ENCODE measurements at regions not wholly inside any gene's neighbourhood (a gene's known extent, or its start where the extent isn't known, plus 50 kb on each side); places are given as distances from the start of the nearest gene placed in this dataset.
"Not testable (repeated sequence)": the region's sequence is repeated elsewhere in the genome, so short reads cannot be mapped to it uniquely, and the experiment has no call there.

DNA sequence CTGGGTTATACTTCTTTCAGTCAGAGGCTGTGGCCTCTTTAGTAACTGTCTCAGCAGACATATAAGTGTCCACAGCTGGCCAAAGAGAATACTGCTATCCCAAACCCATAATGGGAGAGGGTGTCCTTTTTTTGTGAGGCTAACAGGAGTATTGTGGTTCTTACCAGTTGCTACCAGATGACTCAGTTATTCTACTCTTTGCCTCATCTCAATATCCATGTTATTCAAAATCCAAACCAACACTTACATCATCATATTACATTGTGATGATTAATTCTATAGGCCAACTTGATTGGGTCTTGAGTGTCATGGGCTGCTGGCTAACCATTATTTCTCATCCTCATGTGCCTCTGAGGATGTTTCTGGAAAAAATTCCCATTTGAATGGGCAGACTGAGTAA, 120.9 kb downstream of the TMEM168 start:
- DNase-seq (ENCODE audit: low spot score): no peak
- FAIRE-seq: no peak

DNA sequence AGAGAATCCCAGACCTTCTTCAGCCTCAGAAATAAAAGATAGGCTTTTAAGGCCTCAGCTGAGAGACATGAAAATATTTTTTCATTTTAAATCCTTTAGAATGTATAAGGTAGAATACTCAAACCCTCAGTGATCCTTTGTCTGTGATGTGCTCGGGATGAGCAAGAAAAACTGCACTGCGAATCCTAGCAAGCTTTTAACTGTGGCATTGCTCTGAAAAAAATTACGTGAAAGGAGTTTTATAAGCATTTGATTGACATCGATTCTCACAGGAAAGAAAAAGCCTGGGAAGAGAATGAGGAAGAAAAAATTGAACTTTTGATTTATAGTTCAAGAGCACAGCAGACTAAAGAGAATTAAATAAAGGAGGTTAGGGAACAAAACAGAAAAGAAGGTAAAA, 120.0 kb downstream of the TMEM168 start:
- no peak for FAIRE-seq

DNA sequence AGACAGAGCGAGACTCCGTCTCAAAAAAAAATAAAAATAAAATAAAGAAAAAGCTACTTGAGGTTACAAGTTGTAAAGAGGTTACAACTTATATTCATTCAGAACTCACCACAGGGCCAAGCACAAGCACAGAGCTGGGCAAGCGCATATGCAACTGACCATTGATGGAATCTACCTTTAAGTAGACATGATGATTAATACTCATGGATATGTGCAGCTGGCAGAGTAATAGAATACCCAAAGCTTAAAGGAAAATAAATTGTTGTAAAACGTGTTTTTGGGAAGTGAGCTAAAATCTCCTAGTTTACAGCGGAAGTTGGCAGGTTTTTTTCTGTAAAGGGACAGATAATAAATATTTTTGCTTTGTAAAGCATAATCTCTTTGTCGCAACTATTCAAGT, 111.6 kb downstream of the TMEM168 start:
- DNase-seq (ENCODE audit: low spot score) (no peak), FAIRE-seq (no peak)

More for the DNA sequence above, 120.0 kb downstream of the TMEM168 start:
- DNase-seq (ENCODE audit: low spot score): no peak

DNA sequence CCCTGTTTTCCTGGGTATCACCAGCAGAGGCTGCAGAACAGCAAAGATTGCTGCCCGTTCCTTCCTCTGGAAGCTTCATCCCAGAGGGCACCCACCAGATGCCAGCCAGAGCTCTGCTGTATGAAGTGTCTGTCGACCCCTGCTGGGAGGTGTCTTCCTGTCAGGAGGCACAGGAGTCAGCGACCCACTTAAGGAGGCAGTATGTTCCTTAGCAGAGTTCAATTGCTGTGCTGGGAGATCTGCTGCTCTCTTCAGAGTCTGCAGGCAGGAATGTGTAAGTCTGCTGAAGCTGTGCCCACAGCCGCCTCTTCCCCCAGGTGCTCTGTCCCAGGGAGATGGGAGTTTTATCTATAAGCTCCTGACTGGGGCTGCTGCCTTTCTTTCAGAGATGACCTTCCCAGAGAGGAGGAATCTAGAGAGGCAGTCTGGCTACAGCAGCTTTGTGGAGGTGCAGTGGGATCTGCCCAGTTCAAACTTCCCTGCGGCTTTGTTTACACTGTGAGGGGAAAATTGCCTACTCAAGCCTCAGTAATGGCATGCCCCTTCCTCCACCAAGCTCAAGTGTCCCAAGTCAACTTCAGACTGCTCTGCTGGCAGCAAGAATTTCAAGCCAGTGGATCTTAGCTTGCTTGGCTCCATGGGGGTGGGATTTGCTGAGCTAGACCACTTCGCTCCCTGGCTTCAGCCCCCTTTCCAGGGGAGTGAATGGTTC, 100.6 kb downstream of the TMEM168 start:
- not testable (repeated sequence) for FAIRE-seq; DNase-seq (ENCODE audit: low spot score)

DNA sequence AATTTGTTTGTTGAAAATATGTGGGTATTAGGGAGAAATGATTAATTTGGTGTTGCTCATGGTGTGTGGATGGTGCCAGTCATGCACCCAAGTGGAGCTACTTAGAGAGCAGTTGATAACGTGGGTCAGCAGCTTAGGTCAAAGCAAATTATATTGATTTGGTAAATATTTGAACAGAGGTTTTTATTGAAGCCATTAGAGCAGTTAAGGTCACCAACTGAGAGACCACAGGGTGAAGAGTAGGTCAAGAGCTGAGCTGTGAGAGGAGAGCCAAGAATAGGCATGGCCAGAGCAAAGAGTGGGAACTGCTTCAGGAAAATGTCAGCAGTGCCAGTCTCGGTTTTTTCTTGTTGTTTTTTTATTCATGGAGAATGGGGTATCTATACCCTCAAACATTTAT, 97.9 kb downstream of the TMEM168 start:
- DNase-seq (ENCODE audit: low spot score) (no peak), FAIRE-seq (no peak)

DNA sequence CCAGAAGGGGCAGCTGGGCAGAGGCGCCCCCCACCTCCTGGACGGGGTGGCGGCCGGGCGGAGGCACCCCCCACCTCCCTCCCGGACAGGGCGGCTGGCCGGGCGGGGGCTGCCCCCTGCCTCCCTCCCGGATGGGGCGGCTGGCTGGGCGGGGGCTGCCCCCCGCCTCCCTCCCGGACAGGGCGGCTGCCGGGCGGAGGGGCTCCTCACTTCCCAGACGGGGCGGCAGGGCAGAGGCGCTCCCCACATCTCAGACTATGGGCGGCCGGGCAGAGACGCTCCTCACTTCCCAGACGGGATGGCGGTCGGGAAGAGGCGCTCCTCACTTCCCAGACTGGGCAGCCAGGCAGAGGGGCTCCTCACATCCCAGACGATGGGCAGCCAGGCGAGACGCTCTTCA, 93.0 kb downstream of the TMEM168 start:
- FAIRE-seq; DNase-seq (ENCODE audit: low spot score): not testable (repeated sequence)

DNA sequence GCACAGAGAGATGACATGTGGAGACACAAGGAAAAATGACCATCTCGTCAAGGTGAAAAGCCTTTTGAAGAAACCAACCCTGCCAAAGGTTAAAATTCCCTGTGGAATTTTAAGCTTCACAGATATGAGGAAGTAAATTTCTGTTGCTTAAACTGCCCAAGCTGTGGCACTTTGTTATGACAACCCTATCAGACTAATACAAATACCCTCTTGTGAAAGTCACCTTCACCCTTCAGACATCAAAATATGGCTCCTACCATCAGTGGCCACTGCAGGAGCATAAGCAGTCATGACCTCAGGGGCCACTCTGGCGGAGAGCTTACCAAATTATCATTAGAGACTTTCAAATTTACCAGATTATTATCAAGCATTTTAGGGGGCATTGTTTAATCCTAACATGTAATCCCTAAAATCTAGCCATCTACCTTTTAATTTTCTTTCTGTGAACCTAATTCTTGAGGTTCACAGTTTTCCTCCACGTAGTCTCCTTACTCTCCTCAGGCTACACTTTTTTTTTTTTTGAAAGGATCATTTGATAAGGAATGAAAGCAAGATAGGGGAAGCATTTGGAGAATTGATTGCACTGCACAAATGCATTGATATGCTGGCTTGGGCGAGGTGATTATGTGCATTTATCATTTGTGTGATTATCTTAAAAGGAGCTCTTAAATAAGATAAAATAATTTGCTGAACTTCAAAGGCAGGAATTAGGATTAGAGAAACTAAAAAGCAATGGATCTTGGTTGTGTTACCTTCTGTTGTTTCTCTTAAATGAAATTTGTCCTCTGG, 90.3 kb downstream of the TMEM168 start:
- no peak for DNase-seq (ENCODE audit: low spot score)
- no peak for FAIRE-seq

DNA sequence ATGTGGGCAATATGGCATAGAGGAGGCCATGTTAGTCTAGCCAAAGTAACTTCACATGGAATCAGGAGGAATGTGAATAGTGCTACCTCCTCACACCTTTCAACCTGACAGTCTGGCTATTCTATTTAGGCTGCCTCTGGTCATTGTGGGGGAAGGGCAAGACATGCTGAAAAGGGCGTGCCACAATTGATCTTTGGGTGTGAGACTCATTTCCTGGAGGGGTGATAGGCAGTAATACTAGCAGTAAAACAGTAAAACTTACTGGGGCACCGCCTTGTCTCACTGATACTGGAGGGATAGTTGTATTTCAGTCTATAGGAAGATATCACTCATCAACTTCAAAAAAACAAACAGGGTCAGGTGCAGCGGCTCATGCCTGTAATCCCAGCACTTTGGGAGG, 88.7 kb downstream of the TMEM168 start:
- no peak for FAIRE-seq

DNA sequence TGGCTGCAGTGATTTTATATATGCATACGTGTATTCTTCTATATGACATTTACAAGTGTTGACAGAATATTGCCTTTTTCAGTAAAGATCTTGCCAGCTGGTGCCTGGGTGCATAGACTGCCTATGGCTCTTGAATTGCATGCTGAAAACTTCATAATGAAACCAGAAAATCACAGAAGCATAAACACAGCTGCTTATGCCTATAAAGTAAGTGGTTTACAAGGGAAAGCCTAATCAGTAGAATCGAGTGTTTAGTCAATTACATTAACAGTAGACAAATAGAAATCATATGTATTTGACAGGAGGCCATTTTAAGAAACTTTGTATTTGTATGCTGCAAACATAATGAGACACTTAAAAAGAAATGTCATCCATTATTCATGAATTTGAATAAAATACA, 82.5 kb downstream of the TMEM168 start:
- DNase-seq (ENCODE audit: low spot score) (no peak), FAIRE-seq (no peak)

More for the DNA sequence above, 88.7 kb downstream of the TMEM168 start:
- DNase-seq (ENCODE audit: low spot score): no peak

DNA sequence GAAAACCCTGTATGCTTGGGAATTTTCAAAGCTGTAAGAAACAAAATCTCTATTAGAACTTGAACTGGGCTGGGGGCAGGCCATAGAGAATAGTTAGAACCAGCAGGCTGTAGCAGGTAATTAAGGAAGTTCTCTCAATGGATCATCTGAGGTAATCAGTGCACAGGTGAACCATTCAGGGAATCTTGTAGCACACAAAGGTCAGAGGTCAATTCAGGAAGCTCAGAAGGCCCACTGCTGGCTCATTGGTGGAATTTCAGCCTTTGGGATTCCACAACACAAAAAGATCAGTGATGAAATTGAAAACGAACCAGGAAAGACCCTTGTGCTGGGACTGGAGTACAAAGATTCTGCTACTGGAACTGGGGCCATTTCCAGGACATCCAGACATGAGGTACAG, 82.0 kb downstream of the TMEM168 start:
- DNase-seq (ENCODE audit: low spot score): no peak
- FAIRE-seq: no peak

Data from RCC 7860 (cell line).